Epidermal melanocyte (primary cell): ENCODE measurements at regions not wholly inside any gene's neighbourhood (a gene's known extent, or its start where the extent isn't known, plus 50 kb on each side); places are given as distances from the start of the nearest gene placed in this dataset.

Experiments used
- DNase-seq: peaks from one replicate; pipeline ENCODE4 v3.0.0; 2011; ENCODE audit warnings: low spot score; ENCODE audit not compliant: insufficient read length

DNA sequence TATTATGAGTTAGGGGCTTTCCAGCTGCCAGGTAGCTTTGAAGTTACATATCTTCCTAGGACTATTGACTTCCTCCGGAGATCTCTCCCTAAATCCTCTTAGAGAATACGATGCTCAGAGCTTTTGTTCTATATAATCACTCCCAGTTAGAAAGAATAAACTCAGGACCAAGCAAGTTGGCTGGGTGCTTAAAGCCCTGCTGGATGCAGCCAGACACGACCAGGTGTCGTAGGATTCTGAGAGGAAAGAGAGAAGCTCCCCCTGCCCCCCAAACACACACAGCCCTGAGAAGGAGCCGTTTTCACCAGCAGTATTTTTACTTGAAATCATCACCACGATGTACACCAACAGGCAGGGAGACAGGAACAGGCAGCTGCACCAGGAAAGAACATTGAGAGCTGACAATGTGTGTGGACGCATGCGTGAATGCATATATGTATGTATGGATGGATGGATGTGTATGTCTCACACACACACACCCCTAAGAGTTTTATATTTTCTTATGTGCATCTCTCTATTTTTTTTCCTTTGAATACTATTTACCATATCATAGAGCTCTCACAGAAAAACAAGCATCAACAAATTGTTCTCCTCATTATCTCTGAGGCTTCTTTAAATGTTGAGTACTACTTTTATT lies 382.6 kb downstream of the EPHA4 start:
- DNase-seq = no peak

DNA sequence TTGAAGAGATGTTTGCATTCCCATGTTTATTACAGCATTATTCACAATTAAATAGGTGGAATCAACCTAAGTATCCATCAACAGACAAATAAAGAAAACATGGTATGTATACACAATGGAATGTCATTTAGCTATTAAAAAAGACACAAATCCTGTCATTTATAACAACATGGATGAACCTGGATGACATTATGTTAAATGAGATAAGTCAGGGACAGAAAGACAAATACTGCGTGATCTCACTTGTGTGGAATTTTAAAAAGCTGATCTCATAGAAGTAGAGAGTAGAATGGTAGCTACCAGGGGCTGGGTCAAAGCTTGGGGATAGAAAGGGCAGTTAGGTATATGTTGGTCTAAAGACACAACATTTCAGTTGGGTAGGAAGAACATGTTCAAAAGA lies 376.3 kb downstream of the EPHA4 start:
- DNase-seq = no peak

DNA sequence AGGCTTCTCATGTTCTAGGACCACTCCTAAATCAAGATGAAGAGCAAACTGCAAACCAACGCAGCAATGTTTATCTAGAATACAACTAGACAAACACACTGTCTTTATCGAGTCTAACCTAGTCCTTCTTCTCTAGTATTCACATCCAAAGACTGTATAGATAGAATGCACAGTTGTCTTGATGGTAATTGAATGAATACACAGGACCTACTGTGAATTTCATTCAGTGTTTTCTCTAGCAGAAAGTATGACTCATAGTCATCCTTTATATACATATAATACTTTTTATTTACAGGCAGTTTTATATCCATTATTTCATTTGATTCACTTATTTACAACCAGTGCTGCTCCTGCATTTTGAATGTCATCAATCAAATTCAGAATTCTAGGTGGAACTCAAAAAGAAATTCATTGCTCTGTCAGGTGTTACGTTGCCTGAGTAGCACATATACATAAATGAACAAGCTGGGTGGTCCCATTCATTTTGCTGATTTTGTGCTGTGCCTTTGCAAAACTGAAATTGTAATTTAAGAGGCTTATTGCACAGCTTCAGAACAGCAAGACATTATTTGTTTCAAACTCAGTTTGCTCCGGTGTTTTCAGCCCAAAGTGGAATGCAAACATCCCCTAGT lies 374.8 kb downstream of the EPHA4 start:
- no peak for DNase-seq

DNA sequence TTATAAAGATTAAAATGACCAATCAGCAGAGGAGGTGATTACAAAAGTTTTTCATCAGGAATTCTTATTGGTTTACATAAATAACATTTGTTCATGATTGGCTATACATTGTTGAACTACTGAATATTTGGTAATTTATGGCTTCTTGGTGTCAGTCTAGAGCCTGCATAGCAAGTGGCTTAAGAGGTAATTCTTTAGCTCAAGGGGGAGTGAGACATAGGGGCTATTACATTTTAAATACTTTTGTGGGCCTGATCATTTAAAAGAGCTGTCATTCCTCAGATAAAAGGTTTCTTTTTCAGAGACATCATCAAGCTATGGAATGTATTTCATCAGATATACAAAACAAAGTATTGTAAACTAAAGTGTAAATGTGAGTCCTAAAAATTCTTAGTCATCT lies 373.8 kb downstream of the EPHA4 start:
- no peak for DNase-seq

DNA sequence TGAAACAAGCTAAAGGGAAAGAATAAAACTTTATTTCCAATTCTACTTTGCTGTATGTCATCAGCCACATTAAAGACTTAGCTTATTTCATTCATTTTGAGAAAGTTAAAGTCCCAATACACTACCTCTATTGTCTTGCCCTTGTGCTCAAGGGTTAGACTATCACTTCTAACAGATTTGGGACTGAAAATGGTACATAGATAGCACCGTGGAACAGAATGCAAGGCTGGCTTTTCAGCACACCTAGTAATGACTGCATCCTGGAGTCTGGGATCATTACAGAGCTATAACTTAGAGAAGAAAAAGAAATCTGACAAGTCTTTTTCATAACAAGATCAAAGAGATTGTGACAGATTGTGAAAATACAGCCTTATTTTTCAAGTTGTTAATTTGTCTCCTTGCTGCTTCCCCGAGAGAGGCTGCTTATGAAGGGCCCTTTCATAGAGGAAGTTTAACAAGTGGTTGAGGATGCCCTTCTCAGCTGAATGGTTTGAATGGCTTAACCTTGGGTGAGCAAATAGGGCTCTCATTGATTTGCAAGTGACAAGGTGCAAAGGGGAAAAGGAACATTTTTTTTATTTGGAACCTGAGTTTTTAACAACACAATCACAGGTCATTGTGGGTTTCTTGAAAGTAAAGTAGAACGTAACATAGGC lies 371.8 kb downstream of the EPHA4 start:
- no peak for DNase-seq

DNA sequence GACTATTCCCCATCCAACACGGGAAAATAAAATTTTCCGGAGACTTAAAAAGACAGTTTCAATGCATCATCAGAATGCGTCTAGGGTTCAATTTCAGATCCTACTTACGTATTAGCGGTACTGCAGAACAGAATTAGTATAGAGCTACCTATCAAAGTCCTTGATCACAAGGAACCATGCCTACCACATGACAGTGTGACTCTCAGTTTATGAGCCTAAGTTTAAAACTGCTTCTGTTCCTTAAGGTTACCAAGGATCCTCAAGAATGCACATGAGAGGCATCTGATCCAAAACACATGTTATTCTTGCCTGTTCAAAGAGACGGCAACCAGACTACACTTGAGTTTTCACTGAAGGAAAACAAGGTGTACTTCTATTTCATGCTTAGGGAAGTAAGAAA lies 369.7 kb downstream of the EPHA4 start:
- DNase-seq = no peak

DNA sequence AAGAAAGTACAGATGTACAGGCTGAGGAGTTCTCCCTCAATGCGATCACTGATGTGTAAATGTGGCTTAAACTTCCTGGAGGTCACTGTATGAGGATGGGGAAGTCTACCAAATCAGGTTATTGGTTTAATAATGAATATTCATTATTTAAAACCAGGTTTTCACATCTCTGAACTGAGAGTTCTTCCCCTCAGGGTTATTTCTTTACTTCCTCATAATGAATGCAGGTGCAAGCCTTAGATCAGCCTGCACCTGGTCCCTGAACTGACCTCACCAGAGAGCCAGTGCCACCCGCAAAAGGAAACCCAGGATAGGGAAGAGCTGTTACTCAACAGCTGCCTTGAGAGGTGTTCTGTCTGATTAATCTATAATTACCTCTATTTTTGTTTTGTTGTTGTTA lies 369.0 kb downstream of the EPHA4 start:
- no peak for DNase-seq

DNA sequence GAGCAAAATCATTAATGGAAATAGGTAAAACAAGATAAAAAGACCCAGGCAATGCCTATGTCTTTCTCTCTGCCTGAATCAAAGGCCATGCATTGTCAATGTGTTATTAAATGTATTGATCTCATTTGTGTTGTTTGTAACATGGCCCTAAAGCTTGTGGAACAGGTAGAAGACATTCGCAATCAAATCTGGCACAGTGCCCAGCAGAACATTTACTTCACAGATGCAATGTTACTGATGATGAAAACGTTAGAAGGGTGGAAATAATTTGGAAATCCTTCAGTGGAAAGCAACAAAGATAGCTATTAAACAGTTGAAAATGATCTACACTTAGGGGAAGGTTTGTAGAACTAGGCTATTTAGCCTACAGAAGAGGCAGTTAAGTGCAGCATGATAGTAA lies 368.2 kb downstream of the EPHA4 start:
- no peak for DNase-seq

DNA sequence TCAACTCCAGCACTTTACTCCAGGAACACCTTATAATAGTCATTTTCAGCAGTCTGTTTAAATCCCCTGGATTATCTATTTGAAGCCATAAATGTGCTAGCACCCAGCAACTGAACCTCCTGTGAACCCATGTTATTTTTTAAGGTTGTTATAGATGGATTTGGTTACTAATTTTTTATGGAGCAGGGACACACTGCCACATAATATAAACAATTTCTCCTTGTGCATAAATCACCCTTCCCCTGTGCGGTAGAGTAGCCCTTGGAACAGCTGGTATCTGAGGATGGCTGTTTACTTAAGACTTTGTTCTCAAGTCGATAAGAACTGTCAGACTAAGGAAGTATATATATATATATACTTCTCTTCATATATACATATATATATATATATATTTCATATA lies 367.4 kb downstream of the EPHA4 start:
- DNase-seq = no peak

DNA sequence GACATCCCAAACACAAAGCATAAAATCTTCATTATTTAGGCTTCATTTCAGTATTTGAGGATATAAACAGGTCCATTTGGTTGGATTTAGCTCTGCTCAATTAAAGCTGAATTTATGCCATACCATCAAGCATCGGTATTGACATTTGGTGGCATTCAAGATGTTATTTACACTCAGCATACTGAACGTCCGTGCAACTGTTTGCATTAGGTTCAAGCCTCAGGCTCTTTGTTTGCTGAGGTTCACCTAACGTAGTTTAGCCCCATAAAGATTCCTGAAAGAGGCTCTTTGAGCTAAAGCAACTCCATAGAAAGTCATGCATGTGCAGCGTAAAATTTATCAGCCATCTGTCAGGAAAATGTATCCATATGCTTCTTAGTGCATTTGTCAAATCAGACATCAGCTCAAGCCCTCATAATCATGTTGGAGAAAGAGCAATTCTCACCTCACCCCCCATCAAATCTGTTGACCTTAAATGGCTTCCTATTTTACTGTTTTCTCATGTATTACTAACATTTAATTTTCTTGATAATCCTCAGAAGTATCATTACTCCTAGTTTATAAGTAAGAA lies 366.9 kb downstream of the EPHA4 start:
- DNase-seq = no peak

DNA sequence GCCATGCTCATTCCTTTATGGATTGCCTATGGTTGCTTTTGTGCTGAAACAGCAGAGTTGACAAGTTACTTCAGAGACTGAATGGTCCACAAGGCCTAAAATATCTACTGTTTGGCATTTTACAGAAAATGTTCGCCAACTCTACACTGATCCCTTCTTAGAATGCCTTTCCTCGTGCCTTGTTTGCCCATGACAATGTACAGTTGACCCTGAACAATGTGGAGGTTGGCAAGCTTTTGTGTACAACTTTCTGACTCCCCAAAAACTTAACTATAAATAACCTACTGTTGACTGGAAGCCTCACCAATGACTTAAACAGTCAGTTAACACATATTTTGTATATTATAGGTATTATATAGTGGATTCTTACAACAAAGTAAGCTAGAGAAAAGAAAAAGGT lies 361.4 kb downstream of the EPHA4 start:
- no peak for DNase-seq

DNA sequence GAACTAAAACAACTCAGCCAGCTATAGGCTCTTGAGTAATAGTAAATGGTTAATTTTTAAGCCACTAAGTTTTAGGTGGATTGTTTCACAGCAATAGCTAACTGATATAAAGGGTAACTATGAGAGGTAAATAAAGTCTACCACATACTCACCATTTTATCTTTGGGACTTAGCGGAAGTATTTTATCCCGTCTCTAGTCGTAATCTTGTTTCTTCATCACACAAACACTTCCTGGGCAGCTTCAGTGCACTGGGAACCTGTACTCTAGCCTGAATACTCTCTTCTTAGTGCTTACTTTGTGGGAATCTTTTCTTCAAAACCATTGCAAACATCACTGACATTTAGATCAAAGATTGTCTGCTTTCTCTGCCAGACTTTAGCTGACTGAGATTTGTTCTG lies 360.5 kb downstream of the EPHA4 start:
- no peak for DNase-seq

DNA sequence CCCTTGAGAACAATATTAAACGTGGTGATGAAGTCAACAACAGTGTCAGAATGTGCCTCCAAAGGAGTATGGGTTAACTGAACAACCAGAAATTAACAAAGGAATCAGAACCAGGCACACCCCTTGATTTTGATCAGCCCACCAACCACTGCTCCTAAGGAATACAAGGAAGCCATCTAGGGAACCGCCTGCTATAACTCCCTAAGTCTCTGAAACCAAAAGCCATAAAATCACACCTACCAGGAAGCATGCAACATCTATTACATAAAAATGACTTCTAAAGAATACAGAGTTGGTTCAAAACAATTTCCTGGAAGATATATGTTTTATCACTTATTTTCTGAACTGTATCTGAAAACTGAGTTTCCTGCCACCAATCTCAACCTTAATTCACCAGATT lies 360.0 kb downstream of the EPHA4 start:
- no peak for DNase-seq

DNA sequence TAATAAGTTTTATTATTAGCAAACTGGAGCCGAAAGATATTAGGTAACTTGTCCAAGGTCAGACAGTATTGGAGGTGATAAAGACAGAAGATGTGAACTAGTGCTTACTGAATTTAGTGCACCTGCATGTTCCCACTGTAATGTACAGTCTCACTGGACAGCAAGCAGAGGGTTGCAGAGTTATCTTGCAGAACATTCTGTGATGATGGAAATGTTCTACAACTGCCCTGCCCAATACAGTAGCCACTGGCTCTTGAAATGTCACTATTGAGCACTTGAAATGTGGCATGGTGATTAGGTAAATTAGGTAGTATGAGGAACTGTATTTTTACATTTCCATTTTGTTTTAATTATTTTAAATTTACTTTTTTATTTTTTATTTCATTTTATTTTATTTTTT lies 356.6 kb downstream of the EPHA4 start:
- DNase-seq = no peak

DNA sequence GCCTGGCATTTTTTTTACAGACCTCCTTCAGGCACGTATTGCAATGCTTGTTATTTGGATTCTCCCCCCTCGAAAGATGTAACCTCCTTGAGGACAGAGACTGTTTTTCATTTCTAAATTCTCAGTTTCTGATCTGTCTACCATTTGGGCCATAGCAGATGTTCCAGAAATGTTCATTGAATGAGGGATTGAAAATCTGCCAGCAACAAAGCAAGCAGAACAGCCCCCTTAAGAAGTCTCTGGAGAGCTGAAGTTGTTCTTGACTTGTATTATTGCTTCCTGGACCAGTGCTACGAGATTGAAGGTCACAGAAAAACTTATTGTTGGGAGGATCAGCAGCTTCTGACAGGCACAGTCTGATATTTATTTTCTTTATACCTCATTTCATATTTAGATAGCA lies 355.5 kb downstream of the EPHA4 start:
- DNase-seq = no peak

DNA sequence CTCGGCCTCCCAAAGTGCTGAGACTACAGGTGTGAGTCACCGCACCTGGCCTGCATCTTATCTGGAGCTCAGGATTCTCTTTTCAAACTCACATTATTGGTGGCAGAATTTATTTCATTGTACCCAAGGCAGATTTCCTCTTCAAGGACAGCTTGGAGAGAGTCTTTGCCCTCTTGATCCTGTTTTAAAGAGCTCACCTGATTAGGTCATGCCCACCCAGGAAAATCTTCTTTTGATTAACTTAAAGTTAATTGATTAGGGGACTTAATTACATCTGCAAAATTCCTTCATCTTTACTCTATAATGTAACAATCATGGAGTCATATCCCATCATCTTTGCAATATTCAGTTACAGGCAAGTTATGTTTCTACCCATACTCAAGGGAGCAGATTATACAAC lies 346.4 kb downstream of the EPHA4 start:
- DNase-seq = no peak

DNA sequence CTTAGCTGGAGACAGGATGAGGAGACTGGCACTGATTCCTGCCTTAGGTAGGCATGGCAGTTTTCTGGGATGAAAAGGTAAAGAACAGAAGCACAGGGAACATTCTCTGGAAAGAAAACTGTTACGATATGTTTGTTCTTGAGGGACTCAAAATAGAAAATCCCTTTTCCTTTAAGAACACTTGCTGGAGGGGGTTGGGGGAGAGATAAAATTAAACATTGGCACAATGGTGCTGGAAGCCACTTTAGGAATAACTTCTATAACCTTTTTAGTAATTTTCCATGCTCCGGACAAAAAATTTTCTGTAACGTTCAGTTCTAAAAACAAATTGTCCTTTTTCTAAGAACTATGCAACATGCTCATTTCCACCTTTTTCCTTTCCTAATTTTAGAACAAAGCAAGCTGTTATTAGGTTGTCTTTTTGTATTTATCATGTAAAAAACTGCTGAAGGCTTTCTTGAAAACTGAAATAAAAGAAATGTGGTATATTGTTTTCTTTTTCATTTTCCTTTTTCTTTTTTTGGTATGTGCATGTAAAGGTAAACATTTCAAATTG lies 343.8 kb downstream of the EPHA4 start:
- DNase-seq = no peak

DNA sequence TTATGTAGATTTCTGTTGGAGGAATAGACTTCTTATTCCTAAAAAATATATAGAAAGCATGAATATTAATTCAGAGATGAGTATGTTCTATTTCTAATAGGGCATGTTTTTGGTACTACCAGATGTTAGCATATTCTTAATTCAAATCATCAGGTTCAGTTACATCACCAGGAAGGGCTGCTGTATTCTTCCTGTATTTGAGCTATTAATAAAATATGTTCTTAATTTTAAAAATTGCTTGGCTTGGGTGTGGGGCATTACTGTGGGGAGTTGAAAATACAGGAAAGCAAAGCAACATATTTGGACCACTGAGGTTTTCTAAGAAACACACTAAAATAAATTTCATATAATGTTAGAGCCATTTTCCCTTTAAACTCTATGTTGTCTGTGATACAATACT lies 343.0 kb downstream of the EPHA4 start:
- no peak for DNase-seq

DNA sequence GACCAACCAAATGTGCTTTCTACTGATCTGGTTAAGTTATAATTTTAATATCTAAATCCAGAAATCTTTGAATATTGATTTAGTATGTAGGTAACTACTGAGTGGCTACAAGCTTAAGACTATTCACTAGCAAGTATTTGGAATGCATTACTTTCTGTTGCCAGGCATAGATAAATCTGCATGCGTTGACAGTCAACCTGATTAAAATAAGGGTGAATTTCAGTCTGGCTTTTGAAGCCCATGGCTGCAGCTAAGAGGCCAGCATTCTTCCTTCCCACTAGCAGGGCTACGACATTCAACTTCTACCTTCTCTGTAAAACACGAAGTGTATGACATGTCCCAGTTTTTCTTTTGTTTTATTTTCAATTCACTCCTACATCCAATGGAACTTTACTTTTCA lies 340.6 kb downstream of the EPHA4 start:
- no peak for DNase-seq

DNA sequence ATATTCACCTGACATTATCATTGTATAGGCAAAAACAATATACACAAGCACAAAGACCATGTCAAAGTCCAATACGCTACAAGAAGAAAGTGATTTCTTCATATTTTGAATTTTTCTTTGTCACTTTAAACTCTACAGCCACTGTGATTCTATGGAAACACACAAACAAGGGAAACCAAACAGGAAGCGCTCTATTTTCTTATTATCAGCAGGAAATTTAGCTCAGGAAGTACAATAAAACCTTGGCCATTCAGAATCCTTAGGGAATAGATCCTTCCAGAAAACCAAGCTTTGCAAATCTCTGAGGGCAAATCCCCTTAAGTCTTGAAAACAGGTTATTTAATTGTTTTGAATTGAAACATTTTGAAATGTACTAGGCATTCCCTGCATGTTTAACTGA lies 336.2 kb downstream of the EPHA4 start:
- no peak for DNase-seq

DNA sequence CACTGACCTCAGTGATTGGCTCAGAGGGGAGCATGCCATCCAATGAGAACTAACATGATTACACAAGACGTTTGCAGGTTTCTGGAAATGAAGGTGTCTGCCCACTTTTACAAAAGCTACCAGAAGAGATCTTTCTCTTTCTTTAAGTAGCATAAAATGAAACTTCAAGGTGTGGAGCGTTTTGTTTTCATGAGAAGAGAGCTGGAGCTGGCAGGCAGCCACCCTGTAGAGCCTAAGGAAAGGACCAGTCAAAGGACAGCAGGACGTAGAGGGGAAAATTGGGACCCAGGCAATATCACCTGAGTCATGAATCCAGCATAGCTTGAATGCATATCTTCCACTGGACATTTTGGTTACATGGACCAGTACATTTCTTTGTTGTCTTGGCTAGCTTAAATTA lies 331.0 kb downstream of the EPHA4 start:
- no peak for DNase-seq

DNA sequence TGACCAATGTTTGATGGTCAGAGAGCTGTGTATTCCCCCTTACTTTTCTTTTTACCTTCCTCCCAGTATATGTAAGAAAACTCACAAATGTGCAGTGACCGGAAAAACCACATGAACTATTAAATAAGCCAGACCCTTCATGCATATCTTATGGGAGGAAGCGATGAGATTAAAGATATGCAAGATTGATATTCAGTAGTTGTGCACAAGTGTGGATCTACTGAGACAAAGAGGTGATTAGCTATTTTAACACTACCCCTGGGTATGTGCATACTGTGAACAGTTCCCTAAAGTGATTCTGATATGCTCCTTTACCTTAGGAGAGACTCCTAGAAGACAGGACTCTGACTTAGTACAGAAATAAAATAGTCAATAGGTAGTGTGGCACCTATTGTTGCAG lies 328.3 kb downstream of the EPHA4 start:
- DNase-seq = no peak

DNA sequence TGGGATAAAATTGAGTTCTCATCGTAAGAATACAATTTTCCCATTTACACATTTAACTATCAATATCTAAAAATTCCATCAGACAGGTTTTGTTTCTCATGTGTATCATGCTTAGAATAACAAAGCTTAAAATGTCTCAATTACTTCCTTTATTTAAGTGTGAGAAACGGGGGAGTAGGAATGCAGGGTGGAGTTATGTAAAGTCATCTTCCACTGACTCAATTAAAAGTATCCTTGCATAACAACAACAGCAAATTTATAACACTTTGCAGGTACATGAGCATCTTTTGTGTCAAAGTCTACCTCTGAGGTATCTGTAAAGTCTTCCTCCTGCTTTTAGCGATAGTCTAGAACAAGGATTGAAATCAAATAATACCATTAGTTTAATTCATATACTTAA lies 327.1 kb downstream of the EPHA4 start:
- no peak for DNase-seq
